Hepatocyte (in vitro differentiated cells): ENCODE measurements at regions not wholly inside any gene's neighbourhood (a gene's known extent, or its start where the extent isn't known, plus 50 kb on each side); places are given as distances from the start of the nearest gene placed in this dataset.

Source experiments
- DNase-seq: peaks from one replicate; pipeline ENCODE4 v3.0.0-alpha.2; 2016; ENCODE audit warnings: low spot score
- H2AFZ ChIP-seq: fragments of 200-600 bp; sonication (generic); 2 replicates; pipeline ENCODE4 v1.6.0; 2016; ENCODE audit warnings: antibody characterized with exemption, mild to moderate bottlenecking
- H3K27ac ChIP-seq: fragments of 200-600 bp; sonication (generic); 2 replicates; pipeline ENCODE4 v1.5.1; 2016; ENCODE audit warnings: mild to moderate bottlenecking
- H3K27me3 ChIP-seq: fragments of 200-600 bp; sonication (generic); 2 replicates; pipeline ENCODE4 v1.6.1; 2016
- H3K36me3 ChIP-seq: fragments of 200-600 bp; sonication (generic); replicated peaks from 2 replicates; pipeline ENCODE4 v1.5.1; 2016; ENCODE audit warnings: low read depth; ENCODE audit not compliant: insufficient read depth
- H3K4me1 ChIP-seq: fragments of 200-600 bp; sonication (generic); 2 replicates; pipeline ENCODE4 v1.5.1; 2016; ENCODE audit warnings: mild to moderate bottlenecking, moderate library complexity; ENCODE audit not compliant: insufficient read depth
- H3K4me2 ChIP-seq: fragments of 200-600 bp; sonication (generic); 2 replicates; pipeline ENCODE4 v1.6.0; 2016
- H3K4me3 ChIP-seq: fragments of 200-600 bp; sonication (generic); 2 replicates; pipeline ENCODE4 v1.5.1; 2016; ENCODE audit warnings: mild to moderate bottlenecking
- H3K79me2 ChIP-seq: fragments of 200-600 bp; sonication (generic); 2 replicates; pipeline ENCODE4 v1.6.0; 2017; ENCODE audit warnings: mild to moderate bottlenecking
- H3K9me2 ChIP-seq: fragments of 200-600 bp; sonication (generic); replicated peaks from 2 replicates; pipeline ENCODE4 v1.6.0; 2017; ENCODE audit warnings: mild to moderate bottlenecking; ENCODE audit not compliant: insufficient read depth
- H3K9me3 ChIP-seq: fragments of 200-600 bp; sonication (generic); 2 replicates; pipeline ENCODE4 v1.5.1; 2016; ENCODE audit warnings: low read depth, mild to moderate bottlenecking
- H4K20me1 ChIP-seq: fragments of 200-600 bp; sonication (generic); 2 replicates; pipeline ENCODE4 v1.6.0; 2016; ENCODE audit warnings: mild to moderate bottlenecking; ENCODE audit not compliant: insufficient read depth, poor library complexity, severe bottlenecking
- CTCF ChIP-seq: fragments of 200-600 bp; sonication (generic); IDR thresholded peaks from 2 replicates; pipeline ENCODE4 v1.5.1; 2016; ENCODE audit warnings: antibody characterized with exemption, mild to moderate bottlenecking; ENCODE audit not compliant: poor library complexity
- EZH2 ChIP-seq: fragments of 200-600 bp; sonication (generic); IDR thresholded peaks from 2 replicates; pipeline ENCODE4 v1.6.1; 2016; ENCODE audit warnings: antibody characterized with exemption, mild to moderate bottlenecking, borderline replicate concordance
- EZH2phosphoT487 ChIP-seq: fragments of 200-600 bp; sonication (generic); IDR thresholded peaks from one replicate; pipeline ENCODE4 v1.6.1; 2018; ENCODE audit warnings: antibody characterized with exemption, mild to moderate bottlenecking, low read depth, moderate library complexity; ENCODE audit not compliant: unreplicated experiment, severe bottlenecking
- WGBS: methylation state at CpG from one replicate; pipeline ENCODE4 v1.1.6; 2016; ENCODE audit warnings: low lambda C conversion rate; ENCODE audit errors: missing lambda C conversion rate; 5-methylcytosine and 5-hydroxymethylcytosine counted together

DNA sequence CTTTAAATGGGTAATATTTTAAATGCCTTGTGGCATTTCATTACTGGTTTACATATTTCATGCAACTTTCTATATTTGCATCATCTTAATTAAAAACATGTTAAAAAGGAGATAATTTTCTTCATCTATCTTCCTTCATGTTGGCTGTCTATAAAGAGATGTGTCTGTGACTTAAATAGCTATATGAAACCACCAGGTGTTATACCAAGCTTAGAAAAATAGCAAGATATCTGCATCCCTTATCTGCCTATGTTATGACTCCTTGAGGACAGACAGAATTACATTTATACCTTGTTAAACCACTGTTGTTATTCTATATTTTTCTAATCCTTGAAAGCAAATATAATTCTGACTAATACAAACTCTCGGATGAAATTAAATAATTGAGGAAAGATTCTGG is 763.8 kb upstream of the GALNTL6 start:
- no peaks in the 10 kb centered on the region for H3K4me1 ChIP-seq
- no peaks in the 10 kb centered on the region for H3K9me2 ChIP-seq
- no peaks in the 10 kb centered on the region for H3K27me3 ChIP-seq
- no peak overlapping the region for H2AFZ ChIP-seq
- no peaks in the 10 kb centered on the region for H3K79me2 ChIP-seq
- H3K4me2 ChIP-seq: no peak overlapping the region
- no peak overlapping the region for H3K4me3 ChIP-seq
- H3K27ac ChIP-seq: no peak overlapping the region
- TF ChIP-seq EZH2phosphoT487 (no peak), EZH2 (no peak), CTCF (no peak)
- no peaks in the 10 kb centered on the region for H3K9me3 ChIP-seq
- 88% methylated on average over 1 of the region's 1 CpG for WGBS
- H3K36me3 ChIP-seq: no peaks in the 10 kb centered on the region
- H4K20me1 ChIP-seq: no peaks in the 10 kb centered on the region
- DNase-seq: no peak

- Histone ChIP-seq H4K20me1 (no peaks in the 10 kb centered on the region), H3K36me3 (no peaks in the 10 kb centered on the region), H3K27me3 (no peaks in the 10 kb centered on the region), H3K9me3 (no peaks in the 10 kb centered on the region), H3K79me2 (no peaks in the 10 kb centered on the region), H3K27ac (no peak overlapping the region), H2AFZ (no peak overlapping the region), H3K4me3 (no peak overlapping the region), H3K9me2 (no peaks in the 10 kb centered on the region), H3K4me2 (no peak overlapping the region), H3K4me1 (no peaks in the 10 kb centered on the region)
- no peak for DNase-seq
- WGBS: 97% methylated on average over 26 of the region's 46 CpGs
- no peak for TF ChIP-seq EZH2
- TF ChIP-seq CTCF: no peak
- TF ChIP-seq EZH2phosphoT487: no peak
These were observed 770.1 kb upstream of the GALNTL6 start for GRCh38 chr4:171042989-171043524.

- H3K4me3 ChIP-seq: no peak overlapping the region
- no peak for DNase-seq
- no peak overlapping the region for H3K27ac ChIP-seq
- no peaks in the 10 kb centered on the region for H3K27me3 ChIP-seq
- no peaks in the 10 kb centered on the region for H3K9me2 ChIP-seq
- no peaks in the 10 kb centered on the region for H3K79me2 ChIP-seq
- H3K36me3 ChIP-seq: no peaks in the 10 kb centered on the region
- no peaks in the 10 kb centered on the region for H3K9me3 ChIP-seq
- H3K4me1 ChIP-seq: no peaks in the 10 kb centered on the region
- H4K20me1 ChIP-seq: no peaks in the 10 kb centered on the region
- H3K4me2 ChIP-seq: no peak overlapping the region
- no peak overlapping the region for H2AFZ ChIP-seq
- WGBS: 94% methylated on average over 3 of the region's 3 CpGs
- no peak for TF ChIP-seq EZH2
- no peak for TF ChIP-seq CTCF
- no peak for TF ChIP-seq EZH2phosphoT487
These were observed 777.3 kb upstream of the GALNTL6 start for GRCh38 chr4:171035909-171036308.

DNA sequence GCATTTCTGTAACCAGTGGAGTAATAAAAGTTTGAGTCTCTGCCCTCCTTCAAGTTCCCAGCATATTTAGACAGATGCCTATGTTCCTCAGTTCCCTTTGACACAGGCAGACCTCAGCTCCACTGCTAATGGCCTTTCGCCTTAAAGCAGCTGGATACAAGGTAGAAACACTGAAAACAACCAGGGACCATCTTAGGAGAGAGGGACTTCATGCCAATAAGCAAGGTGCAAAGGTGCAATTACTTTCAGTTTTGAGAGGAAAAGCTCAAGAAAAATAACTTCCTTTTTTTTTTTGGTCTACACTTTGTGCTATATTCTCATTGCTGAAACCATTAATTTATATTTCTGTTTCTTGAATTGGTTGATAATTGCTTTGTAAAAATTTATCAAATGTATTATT is 781.9 kb upstream of the GALNTL6 start:
- H2AFZ ChIP-seq: no peak overlapping the region
- no peaks in the 10 kb centered on the region for H3K79me2 ChIP-seq
- H3K27ac ChIP-seq: no peak overlapping the region
- H3K4me1 ChIP-seq: no peaks in the 10 kb centered on the region
- H3K4me3 ChIP-seq: no peak overlapping the region
- TF ChIP-seq EZH2: no peak
- TF ChIP-seq CTCF: no peak
- no peak for TF ChIP-seq EZH2phosphoT487
- H3K4me2 ChIP-seq: no peak overlapping the region
- H3K9me2 ChIP-seq: no peaks in the 10 kb centered on the region
- H3K27me3 ChIP-seq: no peaks in the 10 kb centered on the region
- H4K20me1 ChIP-seq: no peaks in the 10 kb centered on the region
- DNase-seq: no peak
- 92% methylated on average over 1 of the region's 1 CpG for WGBS
- H3K36me3 ChIP-seq: no peaks in the 10 kb centered on the region
- no peaks in the 10 kb centered on the region for H3K9me3 ChIP-seq
